ENCODE measurements at regions not wholly inside any gene's neighbourhood (a gene's known extent, or its start where the extent isn't known, plus 50 kb on each side); places are given as distances from the start of the nearest gene placed in this dataset.

DNA sequence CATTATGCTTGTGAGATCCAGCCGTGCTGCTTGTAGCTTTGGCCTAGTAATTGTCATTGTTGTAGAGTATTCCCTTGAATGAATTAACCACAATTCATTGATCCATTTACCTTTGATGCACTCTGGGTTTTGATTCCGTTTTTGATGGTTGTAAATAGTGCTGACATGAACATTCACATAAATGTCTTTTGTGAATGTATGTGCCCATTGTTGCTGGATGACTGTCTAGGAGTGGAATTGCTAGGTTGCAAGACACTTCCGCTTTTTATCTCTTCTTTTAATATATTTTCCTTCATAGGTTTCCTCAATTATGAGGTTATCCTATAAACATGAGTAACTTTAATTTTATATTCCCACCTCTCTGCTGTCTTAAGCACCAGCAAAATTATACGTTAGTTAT lies 104.8 kb upstream of the CCDC68 start:
- Histone ChIP-seq H3K9me3 (no peaks in the 10 kb centered on the region), H3K4me1 (no peaks in the 10 kb centered on the region), H3K27me3 (no peaks in the 10 kb centered on the region), H3K36me3 (no peaks in the 10 kb centered on the region), H3K4me3 (ENCODE audit: low read depth, low read length) (no peak overlapping the region)
- no peak for DNase-seq
- TF ChIP-seq, protein P1, sequence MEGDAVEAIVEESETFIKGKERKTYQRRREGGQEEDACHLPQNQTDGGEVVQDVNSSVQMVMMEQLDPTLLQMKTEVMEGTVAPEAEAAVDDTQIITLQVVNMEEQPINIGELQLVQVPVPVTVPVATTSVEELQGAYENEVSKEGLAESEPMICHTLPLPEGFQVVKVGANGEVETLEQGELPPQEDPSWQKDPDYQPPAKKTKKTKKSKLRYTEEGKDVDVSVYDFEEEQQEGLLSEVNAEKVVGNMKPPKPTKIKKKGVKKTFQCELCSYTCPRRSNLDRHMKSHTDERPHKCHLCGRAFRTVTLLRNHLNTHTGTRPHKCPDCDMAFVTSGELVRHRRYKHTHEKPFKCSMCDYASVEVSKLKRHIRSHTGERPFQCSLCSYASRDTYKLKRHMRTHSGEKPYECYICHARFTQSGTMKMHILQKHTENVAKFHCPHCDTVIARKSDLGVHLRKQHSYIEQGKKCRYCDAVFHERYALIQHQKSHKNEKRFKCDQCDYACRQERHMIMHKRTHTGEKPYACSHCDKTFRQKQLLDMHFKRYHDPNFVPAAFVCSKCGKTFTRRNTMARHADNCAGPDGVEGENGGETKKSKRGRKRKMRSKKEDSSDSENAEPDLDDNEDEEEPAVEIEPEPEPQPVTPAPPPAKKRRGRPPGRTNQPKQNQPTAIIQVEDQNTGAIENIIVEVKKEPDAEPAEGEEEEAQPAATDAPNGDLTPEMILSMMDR (IDR thresholded peaks at IDR 0.05; ENCODE audit: low read depth, low read length) = no peak

DNA sequence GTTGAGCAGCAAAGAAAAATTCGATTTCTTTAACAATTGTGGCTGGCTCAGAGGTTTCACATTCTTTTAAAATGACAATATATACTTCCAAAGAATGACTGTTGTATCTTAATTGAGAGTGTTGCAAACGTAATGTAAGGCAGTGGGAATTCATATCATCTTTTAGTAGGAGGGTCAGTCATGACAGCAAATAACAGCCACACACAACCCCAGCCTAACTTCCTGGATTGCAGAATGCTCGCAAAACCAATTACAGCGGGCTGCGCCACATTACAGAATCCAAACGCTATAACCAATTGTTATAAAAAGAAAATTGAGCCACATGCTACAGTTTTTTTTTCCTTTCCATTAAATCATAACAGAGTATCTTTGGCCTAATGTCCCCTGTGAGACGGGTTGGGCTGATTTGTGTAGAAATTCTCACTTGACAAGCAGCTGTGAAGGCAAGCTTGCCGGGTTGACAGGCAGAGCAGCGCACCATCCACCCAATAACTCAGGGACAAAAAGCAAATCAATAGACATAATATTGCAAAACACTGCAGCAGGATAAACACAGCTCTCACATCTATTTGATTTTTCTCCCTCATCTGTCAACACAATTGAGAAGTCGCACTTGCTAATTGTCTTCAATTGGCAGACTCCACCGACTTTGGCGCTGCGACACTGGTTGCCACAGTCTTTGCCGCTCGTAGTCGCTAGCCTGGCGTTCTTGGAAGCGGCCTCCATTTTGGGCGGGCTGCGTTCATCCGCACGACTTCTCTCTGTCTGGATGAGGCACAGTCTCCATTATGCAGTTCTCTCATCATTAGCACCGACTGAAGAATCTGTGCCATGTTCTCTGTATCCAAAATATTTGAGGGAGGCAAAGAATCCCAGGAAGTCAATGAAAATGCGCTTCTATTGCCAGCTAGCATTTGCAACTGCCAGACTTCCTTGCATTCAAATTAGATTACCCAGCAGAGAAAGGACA lies 95.0 kb upstream of the CCDC68 start:
- Histone ChIP-seq H3K9me3 (no peaks in the 10 kb centered on the region), H3K4me1 (no peaks in the 10 kb centered on the region), H3K4me3 (ENCODE audit: low read depth, low read length) (no peak overlapping the region), H3K36me3 (no peaks in the 10 kb centered on the region), H3K27me3 (no peaks in the 10 kb centered on the region)
- no peak for DNase-seq
- TF ChIP-seq, protein P1 (IDR thresholded peaks at IDR 0.05; ENCODE audit: low read depth, low read length) = no peak

DNA sequence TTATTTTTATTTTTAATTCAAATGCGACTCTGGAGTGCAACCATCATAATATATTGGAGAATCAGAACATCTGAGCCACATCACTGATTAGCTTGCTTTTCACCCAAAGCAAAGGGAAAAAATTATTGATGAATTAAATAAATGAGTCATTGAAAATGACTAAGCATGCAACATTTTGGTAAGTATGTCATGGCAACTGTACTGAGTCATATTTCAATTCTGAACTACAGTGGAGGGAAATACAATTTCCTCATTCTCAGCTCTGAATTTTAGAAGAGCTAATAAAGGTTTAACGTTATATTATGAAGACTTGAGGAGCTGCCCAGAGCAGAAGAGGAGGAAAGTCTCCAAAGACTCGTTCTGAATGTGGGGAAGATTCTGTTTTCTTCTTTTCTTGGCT lies 89.6 kb upstream of the CCDC68 start:
- no peak overlapping the region for H3K4me3 ChIP-seq (ENCODE audit: low read depth, low read length)
- no peaks in the 10 kb centered on the region for H3K27me3 ChIP-seq
- DNase-seq = no peak
- TF ChIP-seq, protein P1 (IDR thresholded peaks at IDR 0.05; ENCODE audit: low read depth, low read length) = no peak
- no peaks in the 10 kb centered on the region for H3K9me3 ChIP-seq
- no peaks in the 10 kb centered on the region for H3K36me3 ChIP-seq
- no peaks in the 10 kb centered on the region for H3K4me1 ChIP-seq

DNA sequence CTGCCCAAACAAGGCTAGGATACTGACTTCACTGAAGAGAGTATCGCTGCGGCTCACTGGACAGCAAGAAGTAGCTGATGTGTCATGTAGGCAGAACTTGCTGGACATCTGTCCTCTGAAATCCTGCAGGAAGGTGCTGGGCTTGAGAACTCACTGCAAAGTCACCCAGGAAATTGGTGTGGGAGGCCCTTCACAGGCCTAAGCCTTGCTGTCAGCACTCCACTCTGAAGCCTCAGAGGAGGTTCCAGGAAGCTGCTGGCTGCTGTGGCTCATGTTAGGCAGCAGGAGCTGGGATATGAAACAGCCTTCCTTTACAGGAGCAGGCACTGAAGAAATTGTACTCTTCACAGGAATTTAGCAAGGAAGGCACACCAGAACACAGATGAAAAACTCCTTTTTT lies 88.3 kb upstream of the CCDC68 start:
- DNase-seq = no peak
- no peaks in the 10 kb centered on the region for H3K9me3 ChIP-seq
- no peak overlapping the region for H3K4me3 ChIP-seq (ENCODE audit: low read depth, low read length)
- no peaks in the 10 kb centered on the region for H3K27me3 ChIP-seq
- no peaks in the 10 kb centered on the region for H3K4me1 ChIP-seq
- H3K36me3 ChIP-seq = no peaks in the 10 kb centered on the region
- TF ChIP-seq, protein P1 (IDR thresholded peaks at IDR 0.05; ENCODE audit: low read depth, low read length) = no peak

DNA sequence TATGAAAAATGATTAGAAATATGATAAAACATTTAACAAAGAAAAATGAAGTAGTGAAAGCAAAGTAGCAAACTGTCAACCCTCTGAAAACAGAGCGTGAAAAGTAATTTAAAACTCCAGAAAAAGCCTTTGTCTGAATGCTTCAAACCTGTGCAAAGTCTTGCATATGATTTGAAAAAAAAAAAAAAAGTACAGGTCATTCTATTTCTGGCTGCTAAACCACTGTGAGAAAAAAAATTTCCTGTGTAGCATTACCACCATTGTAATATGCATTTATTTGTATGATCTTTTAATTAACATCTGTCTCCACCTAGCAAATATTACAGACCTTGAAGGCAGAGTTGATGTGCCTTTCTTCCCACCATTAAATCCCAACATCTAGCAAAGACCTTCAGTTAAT lies 82.1 kb upstream of the CCDC68 start:
- Histone ChIP-seq H3K9me3 (no peaks in the 10 kb centered on the region), H3K36me3 (no peaks in the 10 kb centered on the region), H3K27me3 (no peaks in the 10 kb centered on the region), H3K4me3 (ENCODE audit: low read depth, low read length) (no peak overlapping the region), H3K4me1 (no peaks in the 10 kb centered on the region)
- TF ChIP-seq, protein P1 (IDR thresholded peaks at IDR 0.05; ENCODE audit: low read depth, low read length) = no peak
- DNase-seq = no peak

DNA sequence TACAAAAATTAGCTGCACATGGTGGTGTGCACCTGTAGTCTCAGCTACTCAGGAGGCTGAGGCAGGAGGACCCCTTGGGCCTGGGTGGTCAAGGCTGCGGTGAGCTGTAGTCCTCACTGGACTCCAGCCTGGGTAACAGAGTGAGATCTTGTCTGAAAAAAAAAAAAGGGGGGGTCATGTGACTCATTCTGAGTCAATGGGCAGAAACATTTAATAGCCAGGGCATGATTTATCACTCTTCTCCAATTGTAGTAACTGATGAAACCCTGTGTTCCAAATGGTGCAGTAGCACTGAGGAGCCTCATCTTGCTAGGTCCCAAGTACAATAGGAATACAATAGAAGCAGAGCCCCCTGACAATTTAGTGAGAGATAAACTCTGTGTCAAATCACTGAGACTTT lies 78.9 kb upstream of the CCDC68 start:
- no peaks in the 10 kb centered on the region for H3K9me3 ChIP-seq
- H3K4me1 ChIP-seq = no peaks in the 10 kb centered on the region
- DNase-seq = no peak
- no peaks in the 10 kb centered on the region for H3K27me3 ChIP-seq
- H3K36me3 ChIP-seq = no peaks in the 10 kb centered on the region
- TF ChIP-seq, protein P1 (IDR thresholded peaks at IDR 0.05; ENCODE audit: low read depth, low read length) = no peak
- H3K4me3 ChIP-seq (ENCODE audit: low read depth, low read length) = no peak overlapping the region
